CD4-positive, alpha-beta T cell treated with Interleukin-2 at 100 ng/mL for 4 hours (primary cell): ENCODE measurements at regions not wholly inside any gene's neighbourhood (a gene's known extent, or its start where the extent isn't known, plus 50 kb on each side); places are given as distances from the start of the nearest gene placed in this dataset.

Experiments
- DNase-seq: peaks from one replicate; pipeline ENCODE4 v3.0.0-alpha.2; 2020; ENCODE audit warnings: low spot score

DNA sequence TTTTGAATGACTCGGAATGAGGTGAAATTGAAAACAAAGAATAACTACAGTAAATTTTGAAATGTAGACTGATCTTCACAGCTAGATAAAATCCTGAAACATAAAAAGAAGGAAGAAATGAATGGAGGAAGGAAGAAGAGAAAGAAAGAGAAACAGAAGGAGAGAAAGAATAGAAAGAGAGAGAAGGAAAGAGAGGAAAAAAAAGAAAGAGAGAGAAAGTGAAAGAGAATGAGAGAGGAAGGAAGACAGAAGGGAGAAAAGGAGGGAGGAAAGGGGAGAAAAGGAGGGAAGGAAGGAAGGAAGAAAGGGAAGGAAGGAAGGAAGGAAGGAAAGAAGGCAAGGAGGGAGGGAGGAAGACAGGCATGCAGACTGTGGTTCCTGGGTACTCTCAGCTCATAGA is 982.6 kb downstream of the BCL11A start:
- DNase-seq, result no peak

- no peak for DNase-seq
Measured at GRCh38 chr2:59569124-59569523, 984.3 kb downstream of the BCL11A start.

DNA sequence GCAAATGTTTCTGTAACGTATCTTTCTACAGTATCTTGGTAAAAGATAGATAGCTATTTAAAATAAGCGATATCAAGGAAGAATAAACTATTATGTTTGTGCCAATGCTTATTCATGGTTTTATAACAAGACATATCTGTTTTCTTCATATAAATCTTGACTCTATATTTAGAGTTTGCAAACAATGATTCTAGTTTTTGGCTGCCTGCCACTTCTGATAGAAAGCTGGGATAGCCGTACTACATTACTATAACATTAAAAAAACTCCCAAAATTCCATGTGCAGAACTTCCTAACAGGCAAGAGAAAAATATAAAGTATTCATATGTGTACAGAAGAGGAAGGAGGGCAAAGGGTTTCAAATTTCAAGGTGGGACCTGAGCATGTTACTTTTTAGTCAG is 985.0 kb downstream of the BCL11A start:
- no peak for DNase-seq

- no peak for DNase-seq
Measured at GRCh38 chr2:59567151-59567550, 986.3 kb downstream of the BCL11A start.

- DNase-seq, result no peak
Measured at GRCh38 chr2:59566739-59567138, 986.7 kb downstream of the BCL11A start.

DNA sequence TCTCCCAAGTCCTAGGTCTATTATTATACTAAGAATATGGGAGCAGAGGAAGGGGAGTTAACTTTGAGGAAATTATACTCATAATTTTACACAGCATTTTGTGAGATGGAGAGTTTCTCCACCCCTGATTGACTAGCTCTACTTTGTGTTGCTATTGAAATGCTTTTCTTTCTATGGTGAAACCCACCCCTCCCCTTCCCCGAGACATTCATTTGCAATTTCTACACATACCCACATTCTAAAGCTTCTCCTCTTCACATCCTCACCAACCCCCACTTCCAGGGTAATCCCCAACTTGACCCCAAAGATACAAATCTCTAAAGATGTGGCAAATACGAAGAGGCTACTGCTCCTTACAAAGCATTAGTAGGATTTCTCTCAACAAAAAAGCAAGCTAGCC is 992.2 kb downstream of the BCL11A start:
- DNase-seq, result no peak

DNA sequence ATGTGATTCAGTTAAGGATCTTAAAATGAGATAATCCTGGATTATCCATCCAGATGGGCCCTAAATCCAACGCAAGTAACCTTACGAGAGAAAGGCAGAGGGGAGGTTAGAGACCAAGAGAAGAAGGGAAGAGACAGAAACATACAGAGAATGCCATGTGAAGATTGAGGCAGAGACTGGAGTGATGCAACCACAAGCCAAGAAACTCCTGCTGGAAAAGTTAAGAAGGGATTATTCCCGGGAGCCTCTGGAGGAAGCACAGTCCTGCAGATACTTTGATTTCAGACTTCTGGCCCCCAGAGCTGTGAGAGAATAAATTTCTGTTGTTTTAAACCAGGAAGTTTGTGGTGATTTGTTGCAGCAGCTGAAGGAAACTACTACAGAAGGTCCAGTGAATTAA is 992.7 kb downstream of the BCL11A start:
- DNase-seq, result no peak

DNA sequence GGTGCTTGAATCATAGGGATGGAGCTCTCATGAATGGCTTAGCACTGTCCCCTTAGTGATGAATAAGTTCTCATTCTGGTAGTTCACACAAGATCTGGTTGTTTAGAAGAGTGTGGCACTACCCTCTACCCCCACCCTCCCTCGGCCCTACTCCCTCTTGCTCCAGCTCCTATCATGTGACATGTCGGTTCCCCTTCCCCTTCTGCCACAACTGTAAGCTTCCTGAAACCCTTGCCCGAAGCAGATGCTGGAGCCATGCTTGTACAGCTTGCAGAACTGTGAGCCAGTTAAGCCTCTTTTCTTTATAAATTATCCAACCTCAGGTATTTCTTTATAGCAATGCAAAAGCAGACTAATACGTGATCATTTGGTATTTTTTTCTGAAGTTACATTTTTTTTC is 1012.6 kb downstream of the BCL11A start:
- no peak for DNase-seq

DNA sequence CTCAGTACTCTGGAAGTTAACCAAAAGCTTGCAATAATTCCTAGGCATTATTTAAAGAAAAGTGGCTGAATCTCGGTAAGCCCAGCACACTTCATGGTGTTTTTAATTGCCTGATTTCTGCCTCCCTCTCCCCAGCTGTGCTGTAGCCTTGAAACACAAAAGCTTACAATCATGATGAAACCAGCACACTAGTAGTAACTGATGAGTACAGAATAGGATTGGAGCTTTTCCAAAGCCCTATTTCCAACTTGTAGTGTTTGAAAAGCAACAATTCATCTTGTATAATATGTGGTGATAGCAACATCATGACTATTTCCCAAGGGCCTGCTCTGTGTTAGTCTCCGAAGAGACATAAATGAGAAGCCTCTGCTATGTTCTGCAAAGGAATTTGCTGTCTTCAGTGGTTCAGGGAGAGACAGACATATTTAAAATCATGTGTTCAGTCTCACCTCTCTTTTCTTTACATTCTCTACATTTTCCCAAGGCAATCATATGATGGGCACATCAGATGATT is 1015.0 kb downstream of the BCL11A start:
- no peak for DNase-seq

- DNase-seq, result no peak
Measured at GRCh38 chr2:59532808-59533207, 1020.6 kb downstream of the BCL11A start.

- no peak for DNase-seq
Measured at GRCh38 chr2:59530258-59530657, 1023.2 kb downstream of the BCL11A start.

- DNase-seq, result no peak
Measured at GRCh38 chr2:59529726-59530125, 1023.7 kb downstream of the BCL11A start.

- DNase-seq, result no peak
Measured at GRCh38 chr2:59528525-59528924, 1024.9 kb downstream of the BCL11A start.

DNA sequence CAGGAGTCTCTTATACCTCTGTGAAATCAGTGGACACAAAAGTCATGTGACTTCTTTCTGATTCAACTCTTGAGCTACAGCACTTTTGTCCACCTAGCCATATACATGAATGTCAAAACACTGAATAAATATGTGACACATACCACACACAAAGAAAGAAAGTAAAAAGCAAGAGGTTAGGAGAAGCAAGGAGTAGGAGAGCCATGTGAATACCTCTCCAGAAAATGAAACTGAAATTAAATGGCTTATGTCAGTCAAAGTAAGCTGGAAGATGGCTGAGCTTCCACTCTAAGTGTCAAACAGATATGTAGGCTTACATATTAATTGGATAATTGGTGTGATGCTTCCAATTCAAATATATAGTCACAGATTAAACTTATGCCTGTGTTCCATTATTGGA is 1050.5 kb downstream of the BCL11A start:
- DNase-seq, result no peak

GRCh38 chr2:59490994-59491393 is 1062.5 kb downstream of the BCL11A start:
- no peak for DNase-seq

- no peak for DNase-seq
Measured at GRCh38 chr2:59490192-59490591, 1063.3 kb downstream of the BCL11A start.

DNA sequence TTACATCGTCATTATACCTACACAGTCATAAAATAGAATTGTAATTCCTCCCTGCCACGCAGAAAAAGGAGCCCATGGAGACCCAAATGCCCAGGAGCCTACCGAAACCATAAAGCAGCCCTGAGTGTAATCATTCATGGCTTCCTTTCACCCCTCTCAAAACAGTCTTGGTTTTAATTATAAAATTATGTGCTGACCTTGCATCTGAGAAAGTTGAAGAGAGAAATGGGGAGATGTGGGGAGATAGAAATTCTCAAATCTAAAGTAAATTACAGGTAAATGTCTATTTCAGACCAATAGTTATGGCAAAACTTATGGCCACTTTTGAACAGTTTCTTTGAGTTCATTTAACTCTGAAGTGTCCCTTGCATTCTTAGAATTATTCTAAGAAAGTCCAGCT is 1068.8 kb downstream of the BCL11A start:
- DNase-seq, result no peak

DNA sequence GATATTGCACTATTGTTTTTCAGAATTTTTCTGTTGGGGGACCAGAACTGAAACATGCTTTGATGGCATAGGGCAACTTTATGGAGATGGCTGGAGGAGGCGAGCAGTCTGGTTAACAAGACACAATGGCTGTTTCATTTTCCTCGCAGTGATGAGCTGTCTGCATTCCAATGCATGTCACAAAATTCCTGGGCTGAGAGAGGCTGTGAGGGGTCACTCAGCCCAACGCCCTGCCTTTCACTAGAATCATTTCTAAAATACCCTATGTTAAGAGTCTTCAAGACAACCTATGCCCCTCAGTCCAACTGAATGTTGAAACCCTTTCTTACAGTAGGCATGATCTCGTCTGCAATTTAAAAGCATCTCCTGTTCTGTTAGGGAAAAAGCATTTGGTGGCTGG is 1090.0 kb downstream of the BCL11A start:
- no peak for DNase-seq

DNA sequence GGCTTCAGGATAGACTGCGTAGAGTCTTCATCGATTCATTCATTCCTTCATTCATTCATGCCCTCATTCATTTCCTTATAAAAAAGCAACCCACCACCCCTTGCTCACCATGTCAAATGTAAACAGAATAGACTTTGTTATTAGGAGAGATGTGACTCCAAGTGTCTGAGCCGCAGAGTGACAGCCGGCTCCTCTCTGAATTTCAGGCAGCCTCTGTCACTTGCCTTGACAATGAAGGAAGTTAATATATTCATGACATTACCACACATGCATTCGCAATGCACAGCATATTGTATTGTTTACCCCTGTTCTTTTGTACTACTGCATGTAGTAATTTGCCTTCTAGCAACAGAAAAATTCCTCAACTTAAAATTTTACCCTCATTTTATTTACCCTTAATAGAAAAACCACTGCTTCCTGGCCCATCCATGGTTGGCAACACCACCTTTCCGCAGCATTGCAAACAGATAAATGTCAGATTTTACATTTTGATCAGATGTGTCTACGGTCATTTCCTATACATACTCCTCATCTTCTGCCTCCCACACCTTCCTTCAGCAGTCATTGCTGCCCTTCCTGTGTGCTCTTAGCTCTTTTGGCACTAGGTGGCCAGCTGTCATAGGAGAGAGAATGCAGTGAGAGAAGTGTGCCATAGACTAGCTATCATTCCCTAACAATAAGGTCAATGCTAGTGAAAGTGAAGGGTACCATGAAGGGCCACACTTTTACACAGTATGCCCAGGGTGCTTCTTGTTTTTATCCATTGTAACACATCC is 1090.8 kb downstream of the BCL11A start:
- DNase-seq, result no peak

GRCh38 chr2:59461127-59461526 is 1092.3 kb downstream of the BCL11A start:
- no peak for DNase-seq

GRCh38 chr2:59458800-59459199 is 1094.7 kb downstream of the BCL11A start:
- no peak for DNase-seq

GRCh38 chr2:59456285-59456684 is 1097.2 kb downstream of the BCL11A start:
- no peak for DNase-seq

DNA sequence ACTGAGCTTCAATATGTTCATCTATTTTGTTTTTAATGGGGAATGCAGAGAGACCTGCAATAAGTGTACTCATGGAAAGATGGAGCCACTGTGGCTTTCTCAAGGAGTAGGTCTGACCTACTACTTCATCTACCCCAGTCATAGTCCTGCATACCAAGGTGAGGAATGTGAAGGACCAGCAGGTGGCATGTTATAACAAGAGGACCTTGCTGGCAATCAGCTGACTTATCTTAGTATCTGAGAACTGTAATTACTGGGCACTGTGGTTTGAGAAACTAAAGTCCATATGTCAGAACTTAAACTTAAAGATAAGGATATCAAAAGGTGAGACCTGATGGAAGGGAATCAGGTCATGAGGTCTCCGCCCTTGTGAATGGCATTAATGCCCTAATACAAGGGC is 1104.2 kb downstream of the BCL11A start:
- no peak for DNase-seq

- no peak for DNase-seq
Measured at GRCh38 chr2:59440491-59440890, 1113.0 kb downstream of the BCL11A start.
